IMR-90 (cell line): ENCODE measurements at regions not wholly inside any gene's neighbourhood (a gene's known extent, or its start where the extent isn't known, plus 50 kb on each side); places are given as distances from the start of the nearest gene placed in this dataset.

ENCODE experiments used
- ATAC-seq: fragments of 200-7000 bp; cut with Tn5 transposase; 2 replicates; pipeline ENCODE4 v1.9.1; 2020; ENCODE audit warnings: low read depth, mild to moderate bottlenecking, moderate library complexity
- BruUV-seq: library from RNA; stranded (reverse); fragments of 400-500 nt; replicated peaks from 2 replicates; lab custom pipeline; 2021; lab: Mats Ljungman, UMichigan
- CTCF ChIA-PET: fragments of 300-600 bp; formaldehyde crosslinking; extraction: SDS; loops from one replicate; lab custom pipeline; 2021; ENCODE audit warnings: antibody characterized with exemption; lab: Yijun Ruan, JAX
- POLR2A ChIA-PET: fragments of 300-600 bp; sonication (Branson Sonifier 250); formaldehyde crosslinking; loops from one replicate; lab custom pipeline; 2022; ENCODE audit warnings: antibody characterized with exemption; ENCODE audit not compliant: unreplicated experiment; lab: Charles Lee
- DNase-seq: peaks from one replicate; pipeline ENCODE4 v3.0.0; 2013
- H2AFZ ChIP-seq: replicated peaks from 2 replicates; pipeline ENCODE3; 2013; ENCODE audit warnings: low read length, mild to moderate bottlenecking; ENCODE audit not compliant: poor library complexity
- H2AK5ac ChIP-seq: 2 replicates; pipeline ENCODE4 v1.6.1; 2013; ENCODE audit warnings: low read depth, low read length, inconsistent platforms
- H2AK9ac ChIP-seq: replicated peaks from 2 replicates; pipeline ENCODE3; 2013; ENCODE audit warnings: mild to moderate bottlenecking, low read depth, low read length, moderate library complexity; ENCODE audit not compliant: poor library complexity
- H2BK120ac ChIP-seq: 2 replicates; pipeline ENCODE4 v1.6.1; 2013; ENCODE audit warnings: low read depth, low read length, inconsistent platforms
- H2BK15ac ChIP-seq: 3 replicates; pipeline ENCODE4 v1.6.1; 2013; ENCODE audit warnings: low read depth, low read length, inconsistent platforms
- H2BK20ac ChIP-seq: 2 replicates; pipeline ENCODE4 v1.6.1; 2013; ENCODE audit warnings: low read depth, mild to moderate bottlenecking, inconsistent platforms, low read length, moderate library complexity
- H2BK5ac ChIP-seq: 2 replicates; pipeline ENCODE4 v1.6.1; 2013; ENCODE audit warnings: mild to moderate bottlenecking, low read depth, low read length, inconsistent platforms; ENCODE audit not compliant: poor library complexity, severe bottlenecking
- H3K14ac ChIP-seq: replicated peaks from 2 replicates; pipeline ENCODE4 v1.6.1; 2013; ENCODE audit warnings: low read depth, low read length, inconsistent platforms
- H3K18ac ChIP-seq: 2 replicates; pipeline ENCODE4 v1.6.1; 2013; ENCODE audit warnings: low read depth, low read length, control low read depth
- H3K23ac ChIP-seq: 2 replicates; pipeline ENCODE4 v1.6.1; 2013; ENCODE audit warnings: low read depth, low read length, inconsistent platforms
- H3K27ac ChIP-seq: 2 replicates; pipeline ENCODE4 v1.5.1; 2013; ENCODE audit warnings: mild to moderate bottlenecking, control low read depth, low read length; ENCODE audit not compliant: insufficient read depth
- H3K27me3 ChIP-seq: 2 replicates; pipeline ENCODE4 v1.6.1; 2013; ENCODE audit warnings: low read length; ENCODE audit not compliant: control insufficient read depth, insufficient read depth
- H3K36me3 ChIP-seq: 2 replicates; pipeline ENCODE4 v1.6.1; 2013; ENCODE audit warnings: low read length, mixed read lengths; ENCODE audit not compliant: control insufficient read depth, insufficient read depth
- H3K4ac ChIP-seq: 2 replicates; pipeline ENCODE4 v1.6.1; 2013; ENCODE audit warnings: low read depth, low read length, inconsistent platforms
- H3K4me1 ChIP-seq: 2 replicates; pipeline ENCODE4 v1.6.1; 2013; ENCODE audit warnings: low read length, mixed read lengths; ENCODE audit not compliant: control insufficient read depth, insufficient read depth
- H3K4me2 ChIP-seq: 2 replicates; pipeline ENCODE4 v1.6.1; 2013; ENCODE audit warnings: low read depth, mild to moderate bottlenecking, control low read depth, low read length, moderate library complexity
- H3K4me3 ChIP-seq: 2 replicates; pipeline ENCODE4 v1.5.1; 2013; ENCODE audit warnings: low read depth, mild to moderate bottlenecking, control low read depth, low read length, moderate library complexity; ENCODE audit not compliant: insufficient read depth
- H3K56ac ChIP-seq: 2 replicates; pipeline ENCODE4 v1.6.1; 2013; ENCODE audit warnings: low read length, inconsistent platforms; ENCODE audit not compliant: insufficient read depth; ENCODE audit errors: extremely low read depth
- H3K79me1 ChIP-seq, 2 experiments: 2 replicates each; pipeline ENCODE4 v1.6.1; 2013; ENCODE audit warnings: low read length in 2 of 2, inconsistent platforms in 1 of 2, low read depth in 1 of 2
- H3K9ac ChIP-seq: 2 replicates; pipeline ENCODE4 v1.6.1; 2013; ENCODE audit warnings: low read depth, low read length, control low read depth
- H3K9me1 ChIP-seq: 2 replicates; pipeline ENCODE4 v1.6.1; 2013; ENCODE audit warnings: low read length, inconsistent platforms; ENCODE audit not compliant: insufficient read depth
- H3K9me3 ChIP-seq: 2 replicates; pipeline ENCODE4 v1.6.1; 2013; ENCODE audit warnings: low read length; ENCODE audit not compliant: control insufficient read depth, insufficient read depth
- H4K20me1 ChIP-seq: 2 replicates; pipeline ENCODE4 v1.6.1; 2013; ENCODE audit warnings: low read length, inconsistent platforms; ENCODE audit not compliant: insufficient read depth
- H4K5ac ChIP-seq: 2 replicates; pipeline ENCODE4 v1.6.1; 2013; ENCODE audit warnings: mild to moderate bottlenecking, low read depth, low read length, control low read depth
- H4K8ac ChIP-seq, 2 experiments: 2 replicates each; pipeline ENCODE4 v1.6.1; 2013; ENCODE audit warnings: low read depth in 2 of 2, low read length in 2 of 2, control low read depth in 1 of 2, inconsistent platforms in 1 of 2
- H4K91ac ChIP-seq: 2 replicates; pipeline ENCODE4 v1.6.1; 2013; ENCODE audit warnings: low read depth, low read length, inconsistent platforms; ENCODE audit not compliant: insufficient read depth
- BHLHE40 ChIP-seq: fragments of 150-350 bp; IDR thresholded peaks from 2 replicates; pipeline ENCODE4 v1.6.1; 2016; ENCODE audit warnings: mild to moderate bottlenecking, low read depth, low read length
- CEBPB ChIP-seq: IDR thresholded peaks from 2 replicates; pipeline ENCODE4 v1.6.1; 2012; ENCODE audit warnings: low read depth, low read length, improper control_type of control experiment
- CHD1 ChIP-seq: IDR thresholded peaks from 2 replicates; pipeline ENCODE4 v1.6.1; 2012; ENCODE audit warnings: low read depth, low read length, improper control_type of control experiment
- CTCF ChIP-seq: conservative IDR thresholded peaks from 2 replicates; pipeline ENCODE4 v1.5.1; 2012; ENCODE audit warnings: mild to moderate bottlenecking, low read depth, low read length, improper control_type of control experiment
- ELK1 ChIP-seq: fragments of 150-350 bp; IDR thresholded peaks from 2 replicates; pipeline ENCODE4 v1.6.1; 2016; ENCODE audit warnings: low read depth, mild to moderate bottlenecking, low read length, moderate library complexity, borderline replicate concordance
- FOS ChIP-seq: fragments of 150-350 bp; IDR thresholded peaks from 2 replicates; pipeline ENCODE4 v1.6.1; 2016; ENCODE audit warnings: low read depth, low read length
- MAFK ChIP-seq: IDR thresholded peaks from 2 replicates; pipeline ENCODE4 v1.6.1; 2012; ENCODE audit warnings: low read depth, low read length, improper control_type of control experiment
- MAZ ChIP-seq: IDR thresholded peaks from 2 replicates; pipeline ENCODE4 v1.6.1; 2012; ENCODE audit warnings: low read depth, mild to moderate bottlenecking, low read length, improper control_type of control experiment, moderate library complexity, borderline replicate concordance
- MXI1 ChIP-seq: IDR thresholded peaks from 2 replicates; pipeline ENCODE4 v1.6.1; 2012; ENCODE audit warnings: low read depth, mild to moderate bottlenecking, low read length, moderate library complexity, borderline replicate concordance
- NFE2L2 ChIP-seq: fragments of 150-350 bp; IDR thresholded peaks from 2 replicates; pipeline ENCODE4 v1.6.1; 2016; ENCODE audit warnings: low read depth, mild to moderate bottlenecking, low read length
- POLR2A ChIP-seq: IDR thresholded peaks from 2 replicates; pipeline ENCODE4 v1.6.1; 2012; ENCODE audit warnings: mild to moderate bottlenecking, low read depth, low read length
- RAD21 ChIP-seq: IDR thresholded peaks from 2 replicates; pipeline ENCODE4 v1.6.1; 2012; ENCODE audit warnings: low read length, improper control_type of control experiment
- RCOR1 ChIP-seq: IDR thresholded peaks from 2 replicates; pipeline ENCODE4 v1.6.1; 2012; ENCODE audit warnings: mild to moderate bottlenecking, low read length, improper control_type of control experiment; ENCODE audit not compliant: insufficient replicate concordance
- RFX5 ChIP-seq: IDR thresholded peaks from 2 replicates; pipeline ENCODE4 v1.8.0; 2012; ENCODE audit warnings: low read depth, mild to moderate bottlenecking, low read length, moderate library complexity
- SMC3 ChIP-seq: fragments of 150-350 bp; IDR thresholded peaks from 2 replicates; pipeline ENCODE4 v1.6.1; 2016; ENCODE audit warnings: low read depth, mild to moderate bottlenecking, antibody characterized with exemption, low read length, moderate library complexity
- WGBS, 2 experiments: methylation state at CpG; one replicate each; pipeline versions ENCODE4 v1.1.5 to v1.1.7; 2013; ENCODE audit warnings: missing lambda C conversion rate in 2 of 2; ENCODE audit not compliant: insufficient read length in 1 of 2; ENCODE audit errors: extremely low coverage in 2 of 2; 5-methylcytosine and 5-hydroxymethylcytosine counted together
- dilution Hi-C: fragments of 300-500 bp; cut with HindIII; formaldehyde crosslinking; loops from one replicate; pipeline ENCODE4 v1.14.3; 2018; ENCODE audit warnings: low sequenced_read_pairs; ENCODE audit not compliant: unreplicated experiment
- in situ Hi-C: fragments of 300-500 bp; cut with MboI; formaldehyde crosslinking; loops from 3 replicates; pipeline ENCODE4 v1.14.3; 2019; ENCODE audit warnings: low sequenced_read_pairs, inconsistent platforms, mixed read lengths
- intact Hi-C: fragments of 100-400 bp; cut with micrococcal nuclease; formaldehyde crosslinking; loops from 2 replicates; pipeline ENCODE4 v1.10.0; 2022
- TF ChIP-seq, protein P1 (sequence below): fragments of 150-350 bp; IDR thresholded peaks from 2 replicates; pipeline ENCODE4 v1.6.1; 2017; ENCODE audit warnings: mild to moderate bottlenecking, antibody characterized with exemption, low read length, low read depth

- no peak overlapping the region for H2AK5ac ChIP-seq
- no peak for TF ChIP-seq MAFK
- TF ChIP-seq MAZ = no peak
- TF ChIP-seq POLR2A = no peak
- TF ChIP-seq FOS = no peak
- TF ChIP-seq BHLHE40 = no peak
- TF ChIP-seq CTCF = no peak
- TF ChIP-seq RFX5 = no peak
- no peak for TF ChIP-seq RAD21
- TF ChIP-seq CEBPB = no peak
- no peak for TF ChIP-seq ELK1
- no peak for TF ChIP-seq MXI1
- no peak for TF ChIP-seq NFE2L2
- TF ChIP-seq CHD1 = no peak
- TF ChIP-seq SMC3 = no peak
- no peak for TF ChIP-seq RCOR1
- TF ChIP-seq, protein P1, sequence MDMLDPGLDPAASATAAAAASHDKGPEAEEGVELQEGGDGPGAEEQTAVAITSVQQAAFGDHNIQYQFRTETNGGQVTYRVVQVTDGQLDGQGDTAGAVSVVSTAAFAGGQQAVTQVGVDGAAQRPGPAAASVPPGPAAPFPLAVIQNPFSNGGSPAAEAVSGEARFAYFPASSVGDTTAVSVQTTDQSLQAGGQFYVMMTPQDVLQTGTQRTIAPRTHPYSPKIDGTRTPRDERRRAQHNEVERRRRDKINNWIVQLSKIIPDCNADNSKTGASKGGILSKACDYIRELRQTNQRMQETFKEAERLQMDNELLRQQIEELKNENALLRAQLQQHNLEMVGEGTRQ = no peak
- no peak for DNase-seq
- H3K4me3 ChIP-seq = no peak overlapping the region
- ChIA-PET POLR2A (no interaction called here), CTCF (no interaction called here)
- no TSS peak for BruUV-seq
- no peak overlapping the region for H4K5ac ChIP-seq
- H3K56ac ChIP-seq = no peak overlapping the region
- H3K4me2 ChIP-seq = no peak overlapping the region
- H2BK20ac ChIP-seq = no peak overlapping the region
- H4K8ac ChIP-seq = no peak overlapping the region
- H3K27ac ChIP-seq = no peak overlapping the region
- no peak overlapping the region for H4K91ac ChIP-seq
- dilution Hi-C loops (no loop called here), intact Hi-C loops (no loop called here), in situ Hi-C loops (no loop called here)
- no peaks in the 10 kb centered on the region for H3K9me1 ChIP-seq
- H2BK120ac ChIP-seq = no peak overlapping the region
- H3K18ac ChIP-seq = no peak overlapping the region
- no peak overlapping the region for H2AFZ ChIP-seq
- no peaks in the 10 kb centered on the region for H3K36me3 ChIP-seq
- no peak overlapping the region for H3K9ac ChIP-seq
- H3K23ac ChIP-seq = no peak overlapping the region
- no peaks in the 10 kb centered on the region for H3K27me3 ChIP-seq
- H2BK5ac ChIP-seq = no peak overlapping the region
- no peak overlapping the region for H2AK9ac ChIP-seq
- no peaks in the 10 kb centered on the region for H4K20me1 ChIP-seq
- H3K4me1 ChIP-seq = no peaks in the 10 kb centered on the region
- H3K9me3 ChIP-seq = no peaks in the 10 kb centered on the region
- WGBS, 2 experiments = no CpG with 5 or more reads among the region's 2 CpGs
- H3K14ac ChIP-seq = no peak overlapping the region
- ATAC-seq = no peak
- H3K79me1 ChIP-seq = no peaks in the 10 kb centered on the region
- H2BK15ac ChIP-seq = no peak overlapping the region
- no peak overlapping the region for H3K4ac ChIP-seq
Measured at GRCh38 chr6:85856235-85856634, 213.5 kb upstream of the SYNCRIP start.
